IMR-90 (cell line): ENCODE measurements at regions not wholly inside any gene's neighbourhood (a gene's known extent, or its start where the extent isn't known, plus 50 kb on each side); places are given as distances from the start of the nearest gene placed in this dataset.

Experiments
- BHLHE40 ChIP-seq: fragments of 150-350 bp; IDR thresholded peaks from 2 replicates; pipeline ENCODE4 v1.6.1; 2016; ENCODE audit warnings: mild to moderate bottlenecking, low read depth, low read length
- CHD1 ChIP-seq: IDR thresholded peaks from 2 replicates; pipeline ENCODE4 v1.6.1; 2012; ENCODE audit warnings: low read depth, low read length, improper control_type of control experiment
- CTCF ChIP-seq: conservative IDR thresholded peaks from 2 replicates; pipeline ENCODE4 v1.5.1; 2012; ENCODE audit warnings: mild to moderate bottlenecking, low read depth, low read length, improper control_type of control experiment
- SMC3 ChIP-seq: fragments of 150-350 bp; IDR thresholded peaks from 2 replicates; pipeline ENCODE4 v1.6.1; 2016; ENCODE audit warnings: low read depth, mild to moderate bottlenecking, antibody characterized with exemption, low read length, moderate library complexity

DNA sequence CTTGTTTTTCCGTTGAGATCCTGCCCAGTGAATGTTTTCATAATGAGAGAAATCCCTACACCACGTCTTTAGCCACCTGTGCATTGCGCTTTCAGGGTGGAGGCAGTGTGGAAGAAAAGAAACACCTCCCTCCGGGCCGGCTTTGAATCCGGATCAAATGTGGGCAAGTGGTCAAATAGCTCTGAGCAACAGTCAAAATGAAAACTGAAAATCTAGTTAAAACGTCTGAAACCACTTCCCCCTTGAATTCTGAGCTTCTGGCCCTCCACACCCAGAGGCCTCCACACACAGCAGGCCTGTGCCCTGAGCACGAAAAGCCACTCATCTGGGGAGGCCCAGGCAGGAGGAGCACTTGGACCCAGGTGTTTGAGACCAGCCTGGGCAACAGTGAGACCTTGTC, 263.6 kb upstream of the SALL3 start:
- TF ChIP-seq SMC3 = no peak
- no peak for TF ChIP-seq CHD1
- TF ChIP-seq CTCF = no peak
- TF ChIP-seq BHLHE40 = no peak
